22Rv1 (cell line): ENCODE measurements at regions not wholly inside any gene's neighbourhood (a gene's known extent, or its start where the extent isn't known, plus 50 kb on each side); places are given as distances from the start of the nearest gene placed in this dataset.

Source experiments
- H3K27ac ChIP-seq: fragments of 450-650 bp; 2 replicates; pipeline ENCODE4 v1.5.1; 2017
- CTCF ChIP-seq: fragments of 450-650 bp; IDR thresholded peaks from 2 replicates; pipeline ENCODE4 v1.5.1; 2017; ENCODE audit warnings: mild to moderate bottlenecking
- ZFX ChIP-seq: fragments of 450-650 bp; IDR thresholded peaks from 2 replicates; pipeline ENCODE4 v1.6.1; 2017; ENCODE audit warnings: antibody characterized with exemption, borderline replicate concordance

DNA sequence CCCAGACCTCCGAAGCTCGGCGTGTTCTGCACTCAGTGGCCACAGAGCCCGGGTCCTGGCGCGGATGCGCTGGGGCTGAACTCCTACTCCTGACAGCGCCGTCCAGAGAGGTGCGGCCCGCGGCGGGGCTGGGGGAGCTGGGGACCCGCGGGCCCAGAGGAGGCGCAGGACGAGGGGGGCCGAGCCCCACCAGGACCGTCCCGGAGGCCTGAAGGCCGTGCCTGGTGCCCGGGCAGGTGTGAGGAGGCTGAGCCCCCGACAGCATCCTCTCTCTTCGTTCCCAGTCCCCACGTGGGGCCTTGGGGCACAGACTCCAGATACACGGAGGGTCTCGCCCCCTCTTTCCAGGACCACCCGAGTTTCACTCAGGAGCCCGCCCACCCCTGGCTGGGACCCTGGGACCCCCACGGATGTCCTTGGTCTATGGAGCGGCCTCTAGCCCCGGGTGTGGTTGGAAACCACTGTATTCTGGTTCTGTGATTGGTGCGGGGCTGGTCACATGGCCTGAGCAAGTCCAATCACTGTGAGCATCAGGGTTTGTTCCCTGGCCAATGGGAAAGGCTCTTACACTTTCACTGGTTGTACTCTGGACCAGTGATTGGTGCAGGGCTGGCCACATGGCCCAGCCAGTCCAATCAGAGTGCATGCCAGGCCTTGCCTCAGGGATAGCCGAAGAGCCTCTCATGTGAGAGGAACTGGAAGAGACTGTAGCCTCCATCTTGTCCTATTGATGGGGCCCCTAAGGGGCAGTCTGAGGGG, 217.6 kb upstream of the SFSWAP start:
- no peak for TF ChIP-seq CTCF
- no peak for TF ChIP-seq ZFX
- H3K27ac ChIP-seq: no peak overlapping the region

- H3K27ac ChIP-seq: no peak overlapping the region
- TF ChIP-seq ZFX (no peak), CTCF (no peak)
These were observed 216.7 kb upstream of the SFSWAP start for GRCh38 chr12:131494216-131494615.

DNA sequence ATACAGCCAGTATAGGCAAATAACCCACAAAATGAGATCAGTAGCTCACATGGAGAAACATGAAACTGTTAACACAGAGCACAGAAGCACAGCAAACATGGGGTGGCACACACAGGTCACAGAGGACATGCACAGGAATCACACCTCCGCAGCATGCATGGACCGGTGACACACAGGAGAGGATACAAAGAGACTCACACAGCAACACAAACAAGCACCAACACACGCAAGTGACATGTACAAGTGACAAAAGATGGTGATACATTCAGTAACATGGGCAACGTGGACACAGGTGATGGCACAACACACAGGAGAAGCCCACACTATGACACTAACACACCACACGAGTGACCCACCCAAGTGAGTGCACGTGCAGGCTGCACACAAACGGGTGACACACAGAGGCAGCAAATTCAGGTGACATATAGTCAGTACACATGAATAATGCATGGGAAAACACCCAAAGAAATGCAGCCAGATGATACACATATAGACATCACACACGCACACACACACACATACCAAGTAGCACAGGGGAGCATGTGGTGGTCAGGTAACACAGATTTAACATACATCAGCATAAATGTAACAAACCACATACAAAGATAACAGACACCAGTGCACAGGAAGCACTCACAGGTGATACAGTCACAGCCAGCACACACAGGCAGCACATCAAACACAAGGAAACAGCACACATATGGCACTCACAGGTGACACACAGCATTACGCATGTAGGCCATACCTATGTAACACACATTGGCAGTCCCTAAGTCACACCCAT, 216.0 kb upstream of the SFSWAP start:
- no peak overlapping the region for H3K27ac ChIP-seq
- TF ChIP-seq ZFX (no peak), CTCF (no peak)

DNA sequence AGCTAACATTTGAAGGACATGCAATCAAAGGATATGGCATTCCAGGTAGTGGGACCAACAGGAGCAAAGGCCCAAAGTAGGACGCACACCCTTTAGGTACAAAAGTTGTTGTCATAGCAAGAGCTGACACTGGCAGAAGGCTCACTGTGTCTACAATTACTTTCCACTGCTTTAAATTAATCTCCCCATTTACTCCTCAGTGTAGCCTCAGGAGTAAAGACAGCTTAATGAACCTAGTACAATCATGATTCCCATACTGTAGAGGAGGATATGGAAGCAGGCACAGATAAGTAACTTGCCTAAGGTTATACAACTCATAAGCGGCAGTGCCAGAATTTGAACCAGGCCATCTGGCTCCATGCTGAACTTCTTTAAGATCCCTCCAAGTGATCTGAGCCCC, 212.9 kb upstream of the SFSWAP start:
- H3K27ac ChIP-seq: no peak overlapping the region
- no peak for TF ChIP-seq CTCF
- no peak for TF ChIP-seq ZFX

DNA sequence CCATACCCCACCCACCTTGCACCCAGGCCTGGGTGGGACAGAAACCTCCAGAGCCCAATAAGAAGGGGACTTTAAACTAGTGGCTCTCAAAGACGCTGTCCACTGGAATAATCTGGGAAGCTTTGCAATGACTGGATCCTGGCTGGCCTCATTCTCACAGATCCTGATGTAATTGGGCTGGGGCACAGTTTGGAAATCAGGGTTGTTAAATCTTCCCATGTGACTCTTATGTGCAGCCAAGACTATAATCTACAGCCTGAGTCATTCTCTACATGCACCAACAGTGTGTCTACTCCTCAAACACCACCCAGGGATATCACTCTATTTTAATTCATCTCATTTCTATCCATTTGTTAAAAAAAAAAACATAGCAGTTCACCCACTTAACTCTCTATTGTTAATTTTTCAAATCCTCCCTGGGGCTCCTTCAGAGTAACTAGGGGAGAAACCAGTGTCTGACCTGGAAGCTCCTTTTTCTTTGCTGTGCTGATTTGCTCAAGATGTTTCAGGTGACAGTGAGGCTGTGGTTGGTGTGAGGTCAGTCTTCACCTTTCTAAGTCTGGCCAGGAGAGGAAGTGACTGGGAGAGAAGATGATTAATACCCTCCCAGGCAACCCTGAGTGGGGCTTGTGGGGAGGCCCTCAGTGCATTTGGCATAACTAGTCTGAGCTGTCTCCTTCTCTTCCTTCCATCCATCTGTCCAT, 211.6 kb upstream of the SFSWAP start:
- no peak overlapping the region for H3K27ac ChIP-seq
- TF ChIP-seq CTCF (no peak), ZFX (no peak)

GRCh38 chr12:131499864-131500190, 211.1 kb upstream of the SFSWAP start:
- H3K27ac ChIP-seq: no peak overlapping the region
- no peak for TF ChIP-seq CTCF
- TF ChIP-seq ZFX: no peak

GRCh38 chr12:131500564-131500963, 210.3 kb upstream of the SFSWAP start:
- no peak overlapping the region for H3K27ac ChIP-seq
- TF ChIP-seq ZFX (no peak), CTCF (no peak)
